Gastroesophageal sphincter (tissue), 3 donors: ENCODE measurements at regions not wholly inside any gene's neighbourhood (a gene's known extent, or its start where the extent isn't known, plus 50 kb on each side); places are given as distances from the start of the nearest gene placed in this dataset.

Source experiments
- CTCF ChIP-seq, 4 experiments: fragments of 200-600 bp in 2 of 4; fragments of 450-650 bp in 2 of 4; sonication (generic) in 1 of 4; IDR thresholded peaks; one replicate each; pipeline ENCODE4 v1.5.1; 2017 to 2019; ENCODE audit warnings: antibody characterized with exemption in 4 of 4, mild to moderate bottlenecking in 2 of 4, moderate library complexity in 2 of 4
- EP300 ChIP-seq: sonication (generic); formaldehyde crosslinking; IDR thresholded peaks from one replicate; pipeline ENCODE4 v1.6.1; 2017; ENCODE audit warnings: antibody characterized with exemption, mild to moderate bottlenecking
- POLR2A ChIP-seq, 2 donors: fragments of 450-650 bp; IDR thresholded peaks; one replicate each; pipeline ENCODE4 v1.6.1; 2017; ENCODE audit warnings: antibody characterized with exemption in 2 of 2, mild to moderate bottlenecking in 2 of 2, moderate library complexity in 1 of 2
- POLR2AphosphoS5 ChIP-seq: sonication (generic); formaldehyde crosslinking; IDR thresholded peaks from one replicate; pipeline ENCODE4 v1.6.1; 2017; ENCODE audit warnings: antibody characterized with exemption

- TF ChIP-seq POLR2AphosphoS5 (no peak), CTCF (IDR thresholded peaks at IDR 0.05) (no peak), EP300 (no peak), POLR2A (IDR thresholded peaks at IDR 0.05) (no peak)
Measured at GRCh38 chr6:14281811-14282660, 164.5 kb downstream of the CD83 start.
